KMS-11 (cell line): ENCODE measurements at regions not wholly inside any gene's neighbourhood (a gene's known extent, or its start where the extent isn't known, plus 50 kb on each side); places are given as distances from the start of the nearest gene placed in this dataset.

ENCODE experiments used
- H2AFZ ChIP-seq: fragments of 200-600 bp; sonication (generic); 2 replicates; pipeline ENCODE4 v1.6.1; 2016; ENCODE audit warnings: antibody characterized with exemption, mixed run types, low read depth
- H3K27ac ChIP-seq: fragments of 200-600 bp; sonication (generic); 2 replicates; pipeline ENCODE4 v1.6.1; 2016; ENCODE audit warnings: mild to moderate bottlenecking, mixed run types
- H3K27me3 ChIP-seq: fragments of 200-600 bp; sonication (generic); 2 replicates; pipeline ENCODE4 v1.6.1; 2017; ENCODE audit warnings: mild to moderate bottlenecking, low read depth, mixed run types, moderate library complexity; ENCODE audit not compliant: insufficient read depth
- H3K36me3 ChIP-seq: fragments of 200-600 bp; sonication (generic); 2 replicates; pipeline ENCODE4 v1.6.1; 2017; ENCODE audit warnings: mild to moderate bottlenecking, mixed run types; ENCODE audit not compliant: insufficient read depth
- H3K4me1 ChIP-seq: fragments of 200-600 bp; sonication (generic); 2 replicates; pipeline ENCODE4 v1.6.1; 2016; ENCODE audit warnings: mild to moderate bottlenecking, low read depth, mixed run types; ENCODE audit not compliant: poor library complexity, severe bottlenecking
- H3K4me2 ChIP-seq: fragments of 200-600 bp; sonication (generic); 2 replicates; pipeline ENCODE4 v1.7.0; 2016; ENCODE audit warnings: mild to moderate bottlenecking, mixed run types
- H3K4me3 ChIP-seq: fragments of 200-600 bp; sonication (generic); IDR thresholded peaks from 2 replicates; pipeline ENCODE4 v1.6.1; 2017; ENCODE audit warnings: low read depth, low read length, mixed read lengths; ENCODE audit not compliant: insufficient read depth
- H3K79me2 ChIP-seq: fragments of 200-600 bp; sonication (generic); 2 replicates; pipeline ENCODE4 v1.6.1; 2016; ENCODE audit warnings: low read depth, mixed run types; ENCODE audit not compliant: insufficient read depth
- H3K9ac ChIP-seq: fragments of 200-600 bp; sonication (generic); 2 replicates; pipeline ENCODE4 v1.6.1; 2016; ENCODE audit warnings: mild to moderate bottlenecking, mixed run types
- H4K20me1 ChIP-seq: fragments of 200-600 bp; sonication (generic); 2 replicates; pipeline ENCODE4 v1.6.1; 2016; ENCODE audit warnings: mild to moderate bottlenecking, mixed run types; ENCODE audit not compliant: insufficient read depth
- TF ChIP-seq, protein P1 (sequence below): fragments of 200-600 bp; sonication (generic); conservative IDR thresholded peaks from 2 replicates; pipeline ENCODE4 v1.6.1; 2017; ENCODE audit warnings: low read depth, mild to moderate bottlenecking, antibody characterized with exemption, low read length, moderate library complexity, mixed read lengths

DNA sequence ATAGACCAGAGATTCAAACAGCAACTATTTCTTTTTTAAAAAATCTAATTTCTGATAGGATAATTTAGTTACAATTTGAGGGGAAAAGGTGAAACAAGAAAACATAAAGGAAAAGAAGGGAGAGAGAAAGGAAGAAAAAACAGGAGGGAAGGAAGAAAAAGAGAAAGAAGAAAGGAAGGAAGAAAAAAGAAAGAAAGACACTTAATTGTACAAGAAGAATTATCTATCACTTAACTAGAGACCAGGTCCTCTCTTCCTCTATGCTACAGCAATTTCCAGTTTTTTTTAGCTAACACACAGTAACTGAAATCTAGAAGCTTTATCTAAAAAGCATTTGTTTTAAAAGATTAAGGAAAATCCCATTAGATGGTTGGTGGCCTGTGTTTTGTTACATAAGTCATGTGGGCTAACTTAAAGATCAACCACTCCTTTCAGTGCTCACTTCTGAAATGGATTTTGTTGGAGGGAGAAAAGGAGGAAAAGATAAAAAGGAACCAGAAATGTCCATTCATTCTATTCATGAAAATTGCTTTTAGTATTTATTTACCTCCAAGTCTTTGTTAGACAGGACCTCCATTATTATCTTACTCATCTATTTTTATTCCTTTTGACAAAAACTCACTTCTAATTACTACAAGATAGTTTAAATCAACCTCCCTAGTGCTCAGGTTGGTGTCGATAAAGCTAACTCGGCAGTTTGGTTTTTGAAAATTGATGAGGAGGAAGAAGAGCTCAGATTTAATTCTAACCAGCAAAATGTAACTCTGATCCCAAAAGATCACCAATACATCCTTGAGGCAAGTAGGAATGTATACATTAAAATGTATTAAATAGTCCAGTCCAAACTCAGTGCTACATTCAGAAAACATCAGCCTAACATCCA is 251.5 kb upstream of the FN1 start:
- Histone ChIP-seq H3K36me3 (no peaks in the 10 kb centered on the region), H3K27me3 (no peaks in the 10 kb centered on the region), H2AFZ (no peak overlapping the region), H3K4me3 (no peak overlapping the region), H3K4me2 (no peak overlapping the region), H3K4me1 (peaks cover 5% of the 10 kb centered on the region), H3K79me2 (no peaks in the 10 kb centered on the region), H3K27ac (no peak overlapping the region), H3K9ac (no peak overlapping the region), H4K20me1 (no peaks in the 10 kb centered on the region)
- TF ChIP-seq, protein P1, sequence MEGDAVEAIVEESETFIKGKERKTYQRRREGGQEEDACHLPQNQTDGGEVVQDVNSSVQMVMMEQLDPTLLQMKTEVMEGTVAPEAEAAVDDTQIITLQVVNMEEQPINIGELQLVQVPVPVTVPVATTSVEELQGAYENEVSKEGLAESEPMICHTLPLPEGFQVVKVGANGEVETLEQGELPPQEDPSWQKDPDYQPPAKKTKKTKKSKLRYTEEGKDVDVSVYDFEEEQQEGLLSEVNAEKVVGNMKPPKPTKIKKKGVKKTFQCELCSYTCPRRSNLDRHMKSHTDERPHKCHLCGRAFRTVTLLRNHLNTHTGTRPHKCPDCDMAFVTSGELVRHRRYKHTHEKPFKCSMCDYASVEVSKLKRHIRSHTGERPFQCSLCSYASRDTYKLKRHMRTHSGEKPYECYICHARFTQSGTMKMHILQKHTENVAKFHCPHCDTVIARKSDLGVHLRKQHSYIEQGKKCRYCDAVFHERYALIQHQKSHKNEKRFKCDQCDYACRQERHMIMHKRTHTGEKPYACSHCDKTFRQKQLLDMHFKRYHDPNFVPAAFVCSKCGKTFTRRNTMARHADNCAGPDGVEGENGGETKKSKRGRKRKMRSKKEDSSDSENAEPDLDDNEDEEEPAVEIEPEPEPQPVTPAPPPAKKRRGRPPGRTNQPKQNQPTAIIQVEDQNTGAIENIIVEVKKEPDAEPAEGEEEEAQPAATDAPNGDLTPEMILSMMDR: no peak

DNA sequence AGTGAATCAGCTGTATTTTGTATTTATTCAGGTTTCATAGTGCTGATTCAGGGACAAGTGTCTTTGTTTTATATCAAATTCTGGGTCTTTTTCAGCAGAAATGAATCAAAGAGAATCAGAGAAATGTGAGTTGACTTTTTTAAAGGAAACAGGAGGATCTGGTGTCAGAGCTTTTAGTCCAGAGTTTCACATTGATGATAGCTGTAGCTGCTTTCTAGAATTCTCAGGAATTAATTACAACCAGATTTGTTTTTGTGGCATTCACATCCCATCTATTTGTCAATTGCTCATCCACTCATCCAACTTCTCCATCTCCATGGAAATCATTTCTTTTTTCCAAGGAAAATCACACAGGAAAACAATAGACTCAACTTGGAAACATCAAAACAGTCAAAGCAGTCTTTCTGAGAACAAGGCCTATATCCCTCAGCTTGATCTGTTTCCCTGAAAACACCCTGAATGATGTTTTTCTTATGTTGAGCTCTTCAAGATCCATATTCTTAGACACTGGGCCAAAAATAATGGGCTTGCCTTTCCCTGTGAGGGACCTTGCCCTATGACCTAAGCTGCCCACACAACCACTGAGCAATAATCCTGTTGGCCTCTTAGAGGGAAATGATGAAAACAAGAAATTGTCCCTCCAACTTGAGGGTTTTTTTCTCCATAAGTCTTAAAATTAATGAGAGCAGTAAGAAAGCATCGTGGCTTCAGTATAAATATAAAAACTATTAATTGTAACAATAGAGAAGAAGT is 249.5 kb upstream of the FN1 start:
- H4K20me1 ChIP-seq: no peaks in the 10 kb centered on the region
- no peaks in the 10 kb centered on the region for H3K79me2 ChIP-seq
- no peak overlapping the region for H2AFZ ChIP-seq
- TF ChIP-seq, protein P1: no peak
- no peaks in the 10 kb centered on the region for H3K27me3 ChIP-seq
- H3K9ac ChIP-seq: no peak overlapping the region
- H3K4me3 ChIP-seq: no peak overlapping the region
- H3K4me2 ChIP-seq: no peak overlapping the region
- H3K36me3 ChIP-seq: no peaks in the 10 kb centered on the region
- no peak overlapping the region for H3K27ac ChIP-seq
- peaks cover 23% of the 10 kb centered on the region for H3K4me1 ChIP-seq

GRCh38 chr2:215684448-215685237 is 248.8 kb upstream of the FN1 start:
- H4K20me1 ChIP-seq: no peaks in the 10 kb centered on the region
- H3K27ac ChIP-seq: no peak overlapping the region
- no peaks in the 10 kb centered on the region for H3K36me3 ChIP-seq
- H3K4me2 ChIP-seq: no peak overlapping the region
- no peaks in the 10 kb centered on the region for H3K79me2 ChIP-seq
- no peak overlapping the region for H3K4me3 ChIP-seq
- no peak overlapping the region for H3K9ac ChIP-seq
- peaks cover 31% of the 10 kb centered on the region for H3K4me1 ChIP-seq
- no peak overlapping the region for H2AFZ ChIP-seq
- TF ChIP-seq, protein P1: no peak
- no peaks in the 10 kb centered on the region for H3K27me3 ChIP-seq

DNA sequence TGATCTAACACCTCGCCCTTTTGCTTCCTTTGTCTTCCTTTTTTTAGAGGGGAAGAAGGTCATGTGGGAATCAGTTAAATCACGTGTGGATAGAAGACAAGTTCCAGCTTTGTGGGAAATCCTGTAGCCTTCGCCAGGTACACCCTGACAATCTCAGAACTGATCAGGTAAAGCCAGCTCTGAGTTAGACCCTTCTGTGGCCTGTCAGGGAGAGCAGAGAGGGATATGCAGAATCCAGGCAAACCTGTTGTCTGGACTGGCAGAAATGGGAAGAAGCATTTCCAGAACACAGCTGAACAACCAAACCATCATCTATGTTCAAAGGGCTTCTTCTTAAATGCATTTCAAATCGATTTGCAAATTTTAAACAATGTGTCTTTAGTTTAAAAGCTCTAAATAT is 247.4 kb upstream of the FN1 start:
- Histone ChIP-seq H3K27ac (no peak overlapping the region), H3K4me1 (peaks cover 32% of the 10 kb centered on the region), H3K4me2 (no peak overlapping the region), H4K20me1 (no peaks in the 10 kb centered on the region), H3K4me3 (no peak overlapping the region), H3K27me3 (no peaks in the 10 kb centered on the region), H3K9ac (no peak overlapping the region), H3K36me3 (no peaks in the 10 kb centered on the region), H3K79me2 (no peaks in the 10 kb centered on the region), H2AFZ (no peak overlapping the region)
- TF ChIP-seq, protein P1: no peak
